K562 (cell line): ENCODE measurements at regions not wholly inside any gene's neighbourhood (a gene's known extent, or its start where the extent isn't known, plus 50 kb on each side); places are given as distances from the start of the nearest gene placed in this dataset.

Source experiments
- ATAC-seq: fragments of 200-7000 bp; cut with Tn5 transposase; 3 replicates; pipeline ENCODE4 v1.9.1; 2020; ENCODE audit warnings: moderate library complexity
- BruUV-seq: library from RNA; stranded (reverse); fragments of 400-500 nt; replicated peaks from 2 replicates; lab custom pipeline; 2021; lab: Mats Ljungman, UMichigan
- CTCF ChIA-PET: fragments of 300-600 bp; formaldehyde crosslinking; extraction: SDS; loops from one replicate; lab custom pipeline; 2021; ENCODE audit warnings: low intra/inter-chr PET ratio; lab: Yijun Ruan, JAX
- POLR2A ChIA-PET: fragments of 300-600, 350-650 bp; sonication (Branson Sonifier 250); formaldehyde crosslinking; extraction: SDS; loops from one replicate; lab custom pipeline; 2021; ENCODE audit warnings: antibody characterized with exemption, inconsistent platforms; lab: Yijun Ruan, JAX
- DNase-seq, 4 experiments: peaks; one replicate each; pipeline versions ENCODE4 v3.0.0 to v3.0.0-alpha.2; 2011 to 2018; ENCODE audit warnings: low spot score in 3 of 4, mixed read lengths in 3 of 4; ENCODE audit errors: extremely low read depth in 1 of 4
- FAIRE-seq: peaks from 2 replicates; lab custom pipeline; 2011; peaks lifted over from hg19 to GRCh38; lab: Jason Lieb, UNC
- H2AFZ ChIP-seq: 2 replicates; pipeline ENCODE4 v1.6.0; 2011; ENCODE audit warnings: low read depth, low read length, control low read depth, inconsistent platforms
- H3K27ac ChIP-seq: fragments of 200-600 bp; 3 replicates; pipeline ENCODE4 v1.8.0; 2011; ENCODE audit warnings: low read depth, mild to moderate bottlenecking, control low read depth, inconsistent platforms, low read length, moderate library complexity, mixed read lengths; ENCODE audit errors: extremely low read depth
- H3K27me3 ChIP-seq, 2 experiments: fragments of 300-600 bp in 1 of 2; 2 replicates in 1 of 2; 3 replicates in 1 of 2; pipeline versions ENCODE4 v1.6.0 to v1.8.0; 2011; ENCODE audit warnings: inconsistent platforms in 2 of 2, low read length in 2 of 2, mild to moderate bottlenecking in 1 of 2, mixed read lengths in 1 of 2, moderate library complexity in 1 of 2; ENCODE audit not compliant: control insufficient read depth in 2 of 2, insufficient read depth in 2 of 2
- H3K36me3 ChIP-seq: fragments of 300-600 bp; 3 replicates; pipeline ENCODE4 v1.8.0; 2011; ENCODE audit warnings: mild to moderate bottlenecking, low read length, inconsistent platforms; ENCODE audit not compliant: control insufficient read depth, insufficient read depth
- H3K4me1 ChIP-seq, 2 experiments: fragments of 200-600 bp in 1 of 2; replicated peaks in 1 of 2; 2 replicates in 1 of 2; 3 replicates in 1 of 2; pipeline versions ENCODE4 v1.5.1 to v1.8.0; 2011; ENCODE audit warnings: inconsistent platforms in 2 of 2, low read length in 2 of 2, mild to moderate bottlenecking in 1 of 2, mixed read lengths in 1 of 2, moderate library complexity in 1 of 2; ENCODE audit not compliant: control insufficient read depth in 2 of 2, insufficient read depth in 2 of 2
- H3K4me2 ChIP-seq: 2 replicates; pipeline ENCODE4 v1.6.1; 2011; ENCODE audit warnings: low read length, control low read depth, inconsistent platforms, mixed read lengths; ENCODE audit not compliant: insufficient read depth
- H3K4me3 ChIP-seq: fragments of 200-600 bp; sonication (generic), shearing (Covaris generic); 2 replicates; pipeline ENCODE4 v1.5.1; 2016; ENCODE audit warnings: control low read depth, inconsistent platforms
- H3K79me2 ChIP-seq: fragments of 200-600 bp; 3 replicates; pipeline ENCODE4 v1.8.0; 2011; ENCODE audit warnings: low read length, inconsistent platforms; ENCODE audit not compliant: control insufficient read depth, insufficient read depth
- H3K9ac ChIP-seq, 2 experiments: 2 replicates each; pipeline versions ENCODE4 v1.6.0 to v1.6.1; 2011; ENCODE audit warnings: low read depth in 2 of 2, low read length in 2 of 2, control low read depth in 1 of 2, inconsistent platforms in 1 of 2, mild to moderate bottlenecking in 1 of 2, mixed read lengths in 1 of 2; ENCODE audit not compliant: insufficient read depth in 1 of 2
- H3K9me1 ChIP-seq: one replicate; pipeline ENCODE4 v1.6.0; 2011; ENCODE audit warnings: inconsistent platforms, mild to moderate bottlenecking, low read length, moderate library complexity; ENCODE audit not compliant: control insufficient read depth, insufficient read depth
- H3K9me3 ChIP-seq: replicated peaks from 2 replicates; pipeline ENCODE4 v1.5.1; 2011; ENCODE audit warnings: low read depth, low read length, inconsistent platforms; ENCODE audit not compliant: control insufficient read depth, insufficient read depth
- H4K20me1 ChIP-seq: replicated peaks from 2 replicates; pipeline ENCODE4 v1.6.1; 2011; ENCODE audit warnings: low read length, inconsistent platforms, mixed read lengths; ENCODE audit not compliant: control insufficient read depth, insufficient read depth
- HCFC1 ChIP-seq: IDR thresholded peaks from 2 replicates; pipeline ENCODE4 v1.6.1; 2012; ENCODE audit warnings: low read depth, low read length, improper control_type of control experiment
- MCM3 ChIP-seq: fragments of 450-650 bp; IDR thresholded peaks from 2 replicates; pipeline ENCODE4 v1.6.1; 2016
- NFIC ChIP-seq: fragments of 450-650 bp; IDR thresholded peaks from 2 replicates; pipeline ENCODE4 v1.6.1; 2017; ENCODE audit warnings: mild to moderate bottlenecking, inconsistent platforms
- RBM25 ChIP-seq: fragments of 200-400 bp; formaldehyde crosslinking; IDR thresholded peaks from 2 replicates; pipeline ENCODE4 v1.6.1; 2018; ENCODE audit warnings: low read length, low read depth, moderate library complexity; ENCODE audit not compliant: severe bottlenecking
- SAP30 ChIP-seq: fragments of 200-600 bp; sonication (generic); IDR thresholded peaks from 2 replicates; pipeline ENCODE4 v1.6.1; 2012; ENCODE audit warnings: borderline replicate concordance, low read depth, mild to moderate bottlenecking, moderate library complexity, low read length, control low read depth, inconsistent platforms; ENCODE audit not compliant: insufficient read depth, poor library complexity, severe bottlenecking
- SRSF1 ChIP-seq: fragments of 200-400 bp; formaldehyde crosslinking; IDR thresholded peaks from 2 replicates; pipeline ENCODE4 v1.6.1; 2017; ENCODE audit warnings: mild to moderate bottlenecking, low read depth, low read length, moderate library complexity
- ZBTB5 ChIP-seq: fragments of 450-650 bp; IDR thresholded peaks from 2 replicates; pipeline ENCODE4 v1.6.1; 2017; ENCODE audit warnings: antibody characterized with exemption
- ZC3H8 ChIP-seq: fragments of 450-650 bp; IDR thresholded peaks from 2 replicates; pipeline ENCODE4 v1.6.1; 2017
- WGBS: fragments of 100-300 bp; shearing (Covaris generic); methylation state at CpG from one replicate; pipeline ENCODE4 v1.1.6; 2016; ENCODE audit warnings: low coverage, mixed read lengths; ENCODE audit not compliant: insufficient coverage; ENCODE audit errors: missing lambda C conversion rate; 5-methylcytosine and 5-hydroxymethylcytosine counted together
- in situ Hi-C: fragments of 300-500 bp; cut with MboI; formaldehyde crosslinking; loops from 4 replicates; pipeline ENCODE4 v1.15.0; 2018; ENCODE audit warnings: inconsistent platforms, mixed read lengths
- intact Hi-C: fragments of 100-400 bp; cut with micrococcal nuclease; formaldehyde crosslinking; loops from 2 replicates; pipeline ENCODE4 v1.14.2; 2022
- TF ChIP-seq, protein P1 (sequence below): fragments of 450-650 bp; conservative IDR thresholded peaks from 2 replicates; pipeline ENCODE4 v1.6.1; 2016; ENCODE audit warnings: missing genetic modification characterization, low read depth, mild to moderate bottlenecking, missing compliant biosample characterization, moderate library complexity

GRCh38 chr7:46759711-46760480, 822.0 kb downstream of the TNS3 start:
- in situ Hi-C loops, result no loop called here
- no peak overlapping the region for H3K4me2 ChIP-seq
- no peak overlapping the region for H2AFZ ChIP-seq
- no peak overlapping the region for H3K27ac ChIP-seq
- BruUV-seq, result no TSS peak
- no peak for FAIRE-seq
- H3K79me2 ChIP-seq, result no peaks in the 10 kb centered on the region
- ATAC-seq, result no peak
- no peak overlapping the region for H3K4me3 ChIP-seq
- no peaks in the 10 kb centered on the region for H3K9me3 ChIP-seq
- TF ChIP-seq, protein P1, sequence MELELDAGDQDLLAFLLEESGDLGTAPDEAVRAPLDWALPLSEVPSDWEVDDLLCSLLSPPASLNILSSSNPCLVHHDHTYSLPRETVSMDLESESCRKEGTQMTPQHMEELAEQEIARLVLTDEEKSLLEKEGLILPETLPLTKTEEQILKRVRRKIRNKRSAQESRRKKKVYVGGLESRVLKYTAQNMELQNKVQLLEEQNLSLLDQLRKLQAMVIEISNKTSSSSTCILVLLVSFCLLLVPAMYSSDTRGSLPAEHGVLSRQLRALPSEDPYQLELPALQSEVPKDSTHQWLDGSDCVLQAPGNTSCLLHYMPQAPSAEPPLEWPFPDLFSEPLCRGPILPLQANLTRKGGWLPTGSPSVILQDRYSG (tag), result no peak
- TF ChIP-seq HCFC1, result no peak
- no peak for TF ChIP-seq ZC3H8
- TF ChIP-seq ZBTB5, result no peak
- no peak for TF ChIP-seq RBM25
- no peak for TF ChIP-seq SAP30
- no peak for TF ChIP-seq NFIC
- no peak for TF ChIP-seq MCM3
- no peak for TF ChIP-seq SRSF1
- TF ChIP-seq, all 486 proteins: peak for 0
- CTCF ChIA-PET, result no interaction called here
- no peak overlapping the region for H3K9ac ChIP-seq
- DNase-seq, result no peak
- no peaks in the 10 kb centered on the region for H3K36me3 ChIP-seq
- no peaks in the 10 kb centered on the region for H3K9me1 ChIP-seq
- intact Hi-C loops, result no loop called here
- no peaks in the 10 kb centered on the region for H3K27me3 ChIP-seq
- 0% methylated on average over 7 of the region's 7 CpGs for WGBS
- H4K20me1 ChIP-seq, result no peaks in the 10 kb centered on the region
- H3K4me1 ChIP-seq, result no peaks in the 10 kb centered on the region
- POLR2A ChIA-PET, result no interaction called here
